ENCODE measurements at regions not wholly inside any gene's neighbourhood (a gene's known extent, or its start where the extent isn't known, plus 50 kb on each side); places are given as distances from the start of the nearest gene placed in this dataset.

DNA sequence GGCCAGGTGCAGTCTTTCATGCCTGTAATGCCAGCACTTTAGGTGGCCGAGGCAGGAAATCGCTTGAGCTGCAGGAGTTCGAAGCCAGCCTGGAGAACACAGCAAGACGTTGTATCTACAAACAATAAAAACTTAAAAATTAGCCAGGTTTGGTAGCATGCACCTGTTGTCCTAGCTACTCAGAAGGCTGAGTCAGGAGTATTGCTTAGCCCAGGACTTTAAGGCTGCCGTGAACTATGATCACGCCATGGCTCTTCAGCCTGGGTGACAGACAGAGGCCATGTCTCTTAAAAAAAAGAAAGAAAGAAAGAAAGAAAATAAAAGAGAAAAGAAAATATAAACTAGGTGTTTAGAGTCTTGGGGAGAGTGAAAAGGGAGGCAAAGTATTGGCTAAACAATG is 96.4 kb upstream of the PDE5A start:
- TF ChIP-seq CTCF (IDR thresholded peaks at IDR 0.05): no peak
- TF ChIP-seq POLR2A (IDR thresholded peaks at IDR 0.05): no peak
